C4-2B (cell line): ENCODE measurements at regions not wholly inside any gene's neighbourhood (a gene's known extent, or its start where the extent isn't known, plus 50 kb on each side); places are given as distances from the start of the nearest gene placed in this dataset.
A peak's percentile ranks its signal among the peaks of the same experiment; 100 is the strongest.
"Not testable (repeated sequence)": the region's sequence is repeated elsewhere in the genome, so short reads cannot be mapped to it uniquely, and the experiment has no call there.

ENCODE experiments used
- H3K27ac ChIP-seq: fragments of 450-650 bp; 2 replicates; pipeline ENCODE4 v1.5.1; 2017
- ZFX ChIP-seq: fragments of 450-650 bp; IDR thresholded peaks from 2 replicates; pipeline ENCODE4 v1.6.1; 2017
- TF ChIP-seq, protein P1 (sequence below): fragments of 450-650 bp; conservative IDR thresholded peaks from 2 replicates; pipeline ENCODE4 v1.5.1; 2017; ENCODE audit warnings: mild to moderate bottlenecking

DNA sequence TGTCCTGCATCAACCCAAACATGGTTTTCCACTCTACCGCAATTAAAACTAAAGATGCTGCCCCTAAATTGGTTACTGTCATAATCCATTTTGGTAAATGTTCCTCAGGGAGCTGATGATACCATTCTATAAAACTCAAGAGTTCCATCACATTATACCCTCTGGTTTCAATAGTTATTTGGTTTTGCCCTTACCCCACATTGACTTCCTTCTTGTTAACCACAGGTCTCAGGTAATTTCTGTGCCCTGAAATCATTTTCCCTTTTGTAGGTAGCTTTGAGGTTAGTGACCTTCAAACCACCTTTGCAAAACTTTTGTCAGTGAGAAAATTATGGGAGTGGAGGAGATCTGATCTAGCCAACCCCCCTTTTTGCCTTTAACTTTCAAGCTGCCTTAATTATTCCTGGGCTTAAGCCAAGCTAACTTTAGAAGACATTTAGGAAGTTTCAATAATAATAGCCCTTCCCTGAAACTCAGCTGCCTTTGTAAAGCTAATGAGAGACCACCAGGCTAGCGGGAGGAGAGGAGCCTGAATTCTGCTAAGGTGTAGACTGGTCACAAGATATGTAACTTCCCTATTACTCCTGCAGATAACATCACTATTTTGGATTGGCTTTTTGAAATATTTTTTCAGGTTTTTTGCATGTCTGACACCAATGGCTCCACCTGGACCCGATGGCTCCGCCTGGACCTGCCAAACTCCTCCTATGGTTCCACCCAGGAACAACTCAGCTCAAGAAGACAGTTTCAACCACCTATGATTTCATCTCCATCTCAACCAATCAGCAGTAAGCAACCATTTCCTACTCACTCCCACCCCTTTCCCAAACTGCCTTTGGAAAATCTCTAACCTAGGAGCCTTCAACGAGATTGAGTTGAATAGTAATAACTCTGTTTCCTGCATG is 224.9 kb downstream of the HS3ST3B1 start:
- no peak overlapping the region for H3K27ac ChIP-seq
- TF ChIP-seq, protein P1, sequence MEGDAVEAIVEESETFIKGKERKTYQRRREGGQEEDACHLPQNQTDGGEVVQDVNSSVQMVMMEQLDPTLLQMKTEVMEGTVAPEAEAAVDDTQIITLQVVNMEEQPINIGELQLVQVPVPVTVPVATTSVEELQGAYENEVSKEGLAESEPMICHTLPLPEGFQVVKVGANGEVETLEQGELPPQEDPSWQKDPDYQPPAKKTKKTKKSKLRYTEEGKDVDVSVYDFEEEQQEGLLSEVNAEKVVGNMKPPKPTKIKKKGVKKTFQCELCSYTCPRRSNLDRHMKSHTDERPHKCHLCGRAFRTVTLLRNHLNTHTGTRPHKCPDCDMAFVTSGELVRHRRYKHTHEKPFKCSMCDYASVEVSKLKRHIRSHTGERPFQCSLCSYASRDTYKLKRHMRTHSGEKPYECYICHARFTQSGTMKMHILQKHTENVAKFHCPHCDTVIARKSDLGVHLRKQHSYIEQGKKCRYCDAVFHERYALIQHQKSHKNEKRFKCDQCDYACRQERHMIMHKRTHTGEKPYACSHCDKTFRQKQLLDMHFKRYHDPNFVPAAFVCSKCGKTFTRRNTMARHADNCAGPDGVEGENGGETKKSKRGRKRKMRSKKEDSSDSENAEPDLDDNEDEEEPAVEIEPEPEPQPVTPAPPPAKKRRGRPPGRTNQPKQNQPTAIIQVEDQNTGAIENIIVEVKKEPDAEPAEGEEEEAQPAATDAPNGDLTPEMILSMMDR: no peak
- TF ChIP-seq ZFX: no peak

DNA sequence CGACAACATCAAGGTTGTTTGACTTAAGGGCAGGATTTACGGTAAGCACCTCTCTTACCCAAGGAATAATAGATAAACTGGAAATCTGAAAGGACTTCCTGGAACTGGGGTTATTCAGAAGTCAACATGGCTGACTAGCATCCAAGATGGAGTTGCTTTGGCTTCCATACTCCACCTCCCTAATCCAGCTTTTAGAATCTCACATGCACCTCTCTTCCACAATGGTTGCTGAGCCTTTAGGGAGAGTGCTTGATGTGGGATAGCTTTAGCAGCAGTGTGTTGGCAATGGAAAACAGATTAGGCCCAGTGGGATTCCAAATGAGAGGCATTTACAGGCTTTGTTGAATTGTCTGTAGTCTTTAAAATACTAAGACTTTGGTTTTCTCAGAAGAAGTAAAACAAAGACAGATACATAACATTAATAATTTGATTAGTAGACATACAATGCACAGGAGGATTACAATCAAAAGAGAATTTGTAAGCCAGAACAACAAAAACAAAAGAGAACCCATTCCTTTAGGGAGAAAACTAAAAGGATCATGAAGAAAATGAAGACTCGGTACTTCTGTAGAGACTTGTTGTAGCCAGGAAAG is 222.0 kb downstream of the HS3ST3B1 start:
- TF ChIP-seq ZFX: no peak
- TF ChIP-seq, protein P1: no peak
- H3K27ac ChIP-seq: no peak overlapping the region

DNA sequence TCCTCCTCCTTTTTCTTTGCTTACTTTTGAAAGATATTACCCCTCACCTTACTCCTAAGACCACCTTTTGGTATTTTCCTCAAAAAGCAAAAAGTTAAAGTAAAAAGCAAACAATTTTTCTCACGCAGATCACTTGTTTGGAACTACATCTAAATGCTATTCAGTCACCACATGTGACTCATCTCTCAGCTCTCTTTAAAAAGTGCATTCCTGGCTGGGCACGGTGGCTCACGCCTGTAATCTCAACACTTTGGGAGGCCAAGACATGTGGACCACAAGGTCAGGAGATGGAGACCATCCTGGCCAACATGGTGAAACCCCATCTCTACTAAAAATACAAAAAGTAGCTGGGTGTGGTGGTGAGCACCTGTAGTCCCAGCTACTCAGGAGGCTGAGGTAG is 218.0 kb downstream of the HS3ST3B1 start:
- not testable (repeated sequence) for H3K27ac ChIP-seq

DNA sequence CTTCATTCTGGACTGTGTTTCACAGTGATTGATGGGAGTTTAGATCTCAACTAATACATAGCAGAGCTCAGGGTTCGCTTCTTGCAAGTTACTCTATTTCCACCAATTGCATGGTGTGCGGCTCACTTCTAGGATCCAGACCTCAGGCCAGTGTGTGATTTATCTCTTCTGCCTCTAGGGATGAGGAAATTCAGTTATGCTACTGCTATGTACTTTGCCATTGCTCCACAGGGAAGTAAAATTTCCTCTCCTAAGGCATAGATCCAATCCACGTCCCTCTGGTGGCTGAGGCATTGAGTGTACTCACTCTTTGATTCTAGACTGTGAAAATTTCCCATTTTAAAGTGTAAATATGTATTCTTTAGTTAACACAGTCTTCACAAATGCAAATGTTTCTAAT is 214.1 kb downstream of the HS3ST3B1 start:
- H3K27ac ChIP-seq: no peak overlapping the region
- TF ChIP-seq, protein P1: peak; percentile 14
- TF ChIP-seq ZFX: no peak

DNA sequence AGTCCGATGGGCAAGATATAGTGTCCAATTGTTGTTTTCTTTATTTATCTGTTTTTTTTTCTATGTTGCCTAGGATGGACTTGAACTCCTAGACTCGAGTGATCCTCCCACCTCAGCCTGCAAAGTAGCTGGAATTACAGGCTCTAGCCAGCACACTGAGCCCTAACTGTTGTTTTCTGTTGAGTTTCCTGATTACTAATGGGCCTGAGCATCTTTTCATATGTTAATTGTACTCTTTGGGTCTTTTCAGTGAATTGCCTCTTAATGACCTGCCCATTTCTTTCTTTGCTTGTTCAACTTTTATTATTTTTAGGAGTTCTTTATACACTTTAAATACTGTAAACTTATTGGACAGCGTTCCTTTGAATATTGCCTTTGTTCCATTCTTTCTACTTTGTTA is 213.0 kb downstream of the HS3ST3B1 start:
- TF ChIP-seq ZFX: no peak
- TF ChIP-seq, protein P1: no peak
- H3K27ac ChIP-seq: no peak overlapping the region

DNA sequence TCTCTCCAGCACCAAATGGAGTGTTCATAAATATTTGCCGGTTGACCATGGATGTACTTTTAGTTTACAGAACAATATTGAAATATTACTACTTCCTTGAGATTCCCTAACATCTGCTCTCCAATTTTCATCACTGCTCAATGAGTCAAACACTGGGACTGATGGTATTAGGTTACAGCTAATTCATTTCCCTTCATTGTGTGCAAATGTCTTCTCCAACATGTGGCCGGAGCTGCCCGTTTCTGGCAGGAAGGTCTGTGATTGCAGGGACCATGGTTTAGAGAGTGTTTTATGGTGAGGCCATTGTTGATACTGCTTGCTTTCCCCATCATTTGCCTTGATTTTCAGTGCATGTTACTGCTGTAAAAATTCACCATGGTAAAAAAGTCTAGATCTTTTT is 209.3 kb downstream of the HS3ST3B1 start:
- TF ChIP-seq, protein P1: no peak
- TF ChIP-seq ZFX: no peak
- no peak overlapping the region for H3K27ac ChIP-seq

DNA sequence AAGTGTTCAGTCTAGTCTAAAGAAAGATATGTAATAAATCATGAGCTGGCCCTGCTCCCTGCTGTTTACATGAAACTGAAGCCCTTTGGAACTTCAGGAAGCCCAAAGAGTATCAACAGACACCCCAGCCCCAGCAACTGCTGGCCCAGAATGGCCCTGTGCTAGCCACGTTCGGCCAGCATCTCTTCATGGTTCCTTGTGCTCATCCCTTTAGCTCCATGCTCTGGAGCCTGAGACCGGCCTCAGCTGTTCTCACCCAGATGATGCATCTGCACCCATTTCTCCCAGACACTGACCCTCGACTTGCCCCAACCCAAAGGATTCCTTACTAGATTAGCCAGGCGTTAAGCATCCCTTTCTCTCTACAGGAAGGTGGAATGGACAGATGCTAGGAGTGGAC is 207.3 kb downstream of the HS3ST3B1 start:
- H3K27ac ChIP-seq: no peak overlapping the region
- TF ChIP-seq, protein P1: no peak
- TF ChIP-seq ZFX: no peak
